ENCODE measurements at regions not wholly inside any gene's neighbourhood (a gene's known extent, or its start where the extent isn't known, plus 50 kb on each side); places are given as distances from the start of the nearest gene placed in this dataset.

- Histone ChIP-seq H3K36me3 (no peaks in the 10 kb centered on the region), H3K9me3 (no peaks in the 10 kb centered on the region), H3K27me3 (no peaks in the 10 kb centered on the region), H3K4me3 (no peak overlapping the region), H3K27ac (replicated peaks in 1 of 4) (no peak overlapping the region), H3K4me1 (no peaks in the 10 kb centered on the region)
- intact Hi-C loops (cut with DNase I), result no loop called here
- WGBS, result no CpG with 5 or more reads among the region's 2 CpGs
- TF ChIP-seq, protein P1, sequence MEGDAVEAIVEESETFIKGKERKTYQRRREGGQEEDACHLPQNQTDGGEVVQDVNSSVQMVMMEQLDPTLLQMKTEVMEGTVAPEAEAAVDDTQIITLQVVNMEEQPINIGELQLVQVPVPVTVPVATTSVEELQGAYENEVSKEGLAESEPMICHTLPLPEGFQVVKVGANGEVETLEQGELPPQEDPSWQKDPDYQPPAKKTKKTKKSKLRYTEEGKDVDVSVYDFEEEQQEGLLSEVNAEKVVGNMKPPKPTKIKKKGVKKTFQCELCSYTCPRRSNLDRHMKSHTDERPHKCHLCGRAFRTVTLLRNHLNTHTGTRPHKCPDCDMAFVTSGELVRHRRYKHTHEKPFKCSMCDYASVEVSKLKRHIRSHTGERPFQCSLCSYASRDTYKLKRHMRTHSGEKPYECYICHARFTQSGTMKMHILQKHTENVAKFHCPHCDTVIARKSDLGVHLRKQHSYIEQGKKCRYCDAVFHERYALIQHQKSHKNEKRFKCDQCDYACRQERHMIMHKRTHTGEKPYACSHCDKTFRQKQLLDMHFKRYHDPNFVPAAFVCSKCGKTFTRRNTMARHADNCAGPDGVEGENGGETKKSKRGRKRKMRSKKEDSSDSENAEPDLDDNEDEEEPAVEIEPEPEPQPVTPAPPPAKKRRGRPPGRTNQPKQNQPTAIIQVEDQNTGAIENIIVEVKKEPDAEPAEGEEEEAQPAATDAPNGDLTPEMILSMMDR (IDR thresholded peaks at IDR 0.05), result no peak
- TF ChIP-seq POLR2AphosphoS5 (IDR thresholded peaks at IDR 0.05) (no peak), EP300 (IDR thresholded peaks at IDR 0.05) (no peak), POLR2A (IDR thresholded peaks at IDR 0.05; ENCODE audit: low read depth) (no peak)
- DNase-seq (ENCODE audit: extremely low spot score), result no peak
These were observed 352.9 kb upstream of the USP9Y start for GRCh38 chrY:12348181-12348580.

- Histone ChIP-seq H3K4me1 (no peaks in the 10 kb centered on the region), H3K36me3 (no peaks in the 10 kb centered on the region), H3K9me3 (no peaks in the 10 kb centered on the region), H3K27ac (replicated peaks in 1 of 4) (no peak overlapping the region), H3K27me3 (no peaks in the 10 kb centered on the region), H3K4me3 (no peak overlapping the region)
- no CpG with 5 or more reads among the region's 3 CpGs for WGBS
- intact Hi-C loops (cut with DNase I), result no loop called here
- no peak for TF ChIP-seq EP300 (IDR thresholded peaks at IDR 0.05)
- TF ChIP-seq POLR2AphosphoS5 (IDR thresholded peaks at IDR 0.05), result no peak
- TF ChIP-seq POLR2A (IDR thresholded peaks at IDR 0.05; ENCODE audit: low read depth), result no peak
- TF ChIP-seq, protein P1 (IDR thresholded peaks at IDR 0.05), result no peak
- no peak for DNase-seq (ENCODE audit: extremely low spot score)
These were observed 343.8 kb upstream of the USP9Y start for GRCh38 chrY:12357204-12357603.

GRCh38 chrY:12357655-12358054 lies 343.4 kb upstream of the USP9Y start:
- no peak overlapping the region for H3K4me3 ChIP-seq
- no peaks in the 10 kb centered on the region for H3K27me3 ChIP-seq
- no peak for TF ChIP-seq POLR2AphosphoS5 (IDR thresholded peaks at IDR 0.05)
- TF ChIP-seq EP300 (IDR thresholded peaks at IDR 0.05), result no peak
- TF ChIP-seq, protein P1 (IDR thresholded peaks at IDR 0.05), result no peak
- no peak for TF ChIP-seq POLR2A (IDR thresholded peaks at IDR 0.05; ENCODE audit: low read depth)
- intact Hi-C loops (cut with DNase I), result no loop called here
- H3K36me3 ChIP-seq, result no peaks in the 10 kb centered on the region
- no peaks in the 10 kb centered on the region for H3K4me1 ChIP-seq
- no peaks in the 10 kb centered on the region for H3K9me3 ChIP-seq
- WGBS, result no CpG with 5 or more reads among the region's 6 CpGs
- H3K27ac ChIP-seq (replicated peaks in 1 of 4), result no peak overlapping the region
- no peak for DNase-seq (ENCODE audit: extremely low spot score)

DNA sequence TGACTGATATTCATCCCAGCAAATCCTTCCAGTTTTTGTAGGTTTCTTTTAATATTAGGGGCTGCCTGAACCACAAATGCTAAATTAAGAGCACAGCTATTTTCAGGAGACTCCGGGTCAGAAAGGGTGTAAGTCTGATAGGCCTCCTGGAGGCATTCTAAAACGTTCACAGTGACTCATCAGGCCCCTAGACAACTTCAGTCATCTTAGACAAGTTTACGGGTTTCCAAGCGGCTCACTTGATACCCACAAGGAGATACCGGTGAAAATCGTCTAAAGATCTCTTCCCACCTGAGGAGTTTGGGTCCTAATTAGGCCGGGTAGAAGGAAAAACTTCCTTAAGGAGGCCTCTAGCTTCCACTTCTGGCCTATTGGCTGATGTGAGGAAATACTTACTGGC lies 342.7 kb upstream of the USP9Y start:
- Histone ChIP-seq H3K36me3 (no peaks in the 10 kb centered on the region), H3K27ac (replicated peaks in 1 of 4) (no peak overlapping the region), H3K4me1 (no peaks in the 10 kb centered on the region), H3K27me3 (no peaks in the 10 kb centered on the region), H3K4me3 (no peak overlapping the region), H3K9me3 (no peaks in the 10 kb centered on the region)
- intact Hi-C loops (cut with DNase I), result no loop called here
- TF ChIP-seq EP300 (IDR thresholded peaks at IDR 0.05), result no peak
- TF ChIP-seq, protein P1 (IDR thresholded peaks at IDR 0.05), result no peak
- TF ChIP-seq POLR2AphosphoS5 (IDR thresholded peaks at IDR 0.05), result no peak
- TF ChIP-seq POLR2A (IDR thresholded peaks at IDR 0.05; ENCODE audit: low read depth), result no peak
- WGBS, result no CpG with 5 or more reads among the region's 7 CpGs
- DNase-seq (ENCODE audit: extremely low spot score), result no peak

DNA sequence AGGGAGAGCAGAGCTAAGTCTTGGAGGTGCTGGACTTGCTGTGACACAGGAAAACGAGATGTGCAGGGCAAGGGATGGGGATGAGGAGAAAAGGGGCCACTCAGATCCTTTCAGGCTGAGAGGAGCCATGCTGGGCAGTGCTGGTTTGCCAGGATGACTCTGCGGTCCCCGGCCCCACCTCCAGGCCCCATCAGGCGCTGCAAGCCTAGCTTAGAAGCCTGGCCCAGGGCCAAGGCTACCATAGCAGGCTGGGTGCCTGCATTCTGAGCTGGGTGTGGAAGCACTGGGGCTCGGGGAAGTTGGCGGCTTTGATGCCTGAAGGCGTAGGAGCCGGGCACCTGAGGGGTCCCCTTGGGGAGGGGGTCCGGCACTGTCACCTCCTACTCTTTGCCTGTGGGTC lies 341.2 kb upstream of the USP9Y start:
- no peaks in the 10 kb centered on the region for H3K4me1 ChIP-seq
- WGBS, result no CpG with 5 or more reads among the region's 9 CpGs
- H3K27ac ChIP-seq (replicated peaks in 1 of 4), result no peak overlapping the region
- no peaks in the 10 kb centered on the region for H3K9me3 ChIP-seq
- H3K27me3 ChIP-seq, result no peaks in the 10 kb centered on the region
- DNase-seq (ENCODE audit: extremely low spot score), result no peak
- intact Hi-C loops (cut with DNase I), result no loop called here
- H3K36me3 ChIP-seq, result no peaks in the 10 kb centered on the region
- TF ChIP-seq, protein P1 (IDR thresholded peaks at IDR 0.05), result no peak
- TF ChIP-seq POLR2AphosphoS5 (IDR thresholded peaks at IDR 0.05) (no peak), EP300 (IDR thresholded peaks at IDR 0.05) (no peak), POLR2A (IDR thresholded peaks at IDR 0.05; ENCODE audit: low read depth) (no peak)
- no peak overlapping the region for H3K4me3 ChIP-seq
